Lower leg skin (tissue), 4 donors: ENCODE measurements at regions not wholly inside any gene's neighbourhood (a gene's known extent, or its start where the extent isn't known, plus 50 kb on each side); places are given as distances from the start of the nearest gene placed in this dataset.

Experiments used
- DNase-seq, 2 donors: peaks; one replicate each; pipeline ENCODE4 v3.0.0-alpha.2; 2019; ENCODE audit warnings: low spot score in 2 of 2
- H3K4me3 ChIP-seq: fragments of 200-600 bp; sonication (generic); 2 replicates; pipeline ENCODE4 v1.5.1; 2017; ENCODE audit warnings: mild to moderate bottlenecking, low read depth; ENCODE audit not compliant: poor library complexity, severe bottlenecking
- POLR2A ChIP-seq, 2 donors: fragments of 450-650 bp; IDR thresholded peaks; one replicate each; pipeline ENCODE4 v1.6.1; 2016 to 2017; ENCODE audit warnings: antibody characterized with exemption in 2 of 2, mild to moderate bottlenecking in 1 of 2, moderate library complexity in 1 of 2
- WGBS, 2 donors: methylation state at CpG; one replicate each; pipeline ENCODE4 v1.1.5; 2018; 5-methylcytosine and 5-hydroxymethylcytosine counted together
- intact Hi-C: fragments of 100-400 bp; cut with DNase I; formaldehyde crosslinking; loops from one replicate; pipeline ENCODE4 v1.15.0; 2023; ENCODE audit warnings: low total_unique reads
- TF ChIP-seq, protein P1 (sequence below), 3 donors: fragments of 450-650 bp; IDR thresholded peaks; one replicate each; pipeline ENCODE4 v1.5.1; 2016; ENCODE audit warnings: antibody characterized with exemption in 3 of 3, mild to moderate bottlenecking in 3 of 3, moderate library complexity in 2 of 3

DNA sequence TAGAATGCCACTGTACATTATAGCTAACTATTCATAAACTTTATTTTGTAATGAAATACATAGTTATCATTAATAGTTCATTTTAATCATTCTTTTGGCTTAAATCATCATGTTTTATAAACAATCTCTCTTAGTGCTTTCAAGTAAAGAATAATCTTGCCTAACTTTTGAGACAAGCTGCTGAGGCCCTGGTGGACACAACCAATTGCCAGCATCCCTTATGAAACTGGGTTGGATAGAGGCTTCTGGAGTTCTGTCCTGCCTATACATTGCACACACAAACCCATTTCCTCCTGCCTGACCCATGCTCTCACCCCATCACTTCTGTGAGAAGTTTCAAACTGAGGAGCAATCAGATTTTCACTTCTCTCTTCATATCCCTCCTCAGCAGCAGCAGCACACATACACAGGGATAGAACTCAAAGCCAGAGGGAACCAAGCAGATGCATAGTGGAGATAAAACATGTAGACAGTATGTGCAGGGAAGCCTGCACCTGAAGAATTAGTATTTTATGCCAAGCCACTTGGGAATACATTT lies 450.0 kb upstream of the SLC14A2 start:
- DNase-seq: no peak
- H3K4me3 ChIP-seq: no peak overlapping the region
- intact Hi-C loops: no loop called here
- TF ChIP-seq, protein P1, sequence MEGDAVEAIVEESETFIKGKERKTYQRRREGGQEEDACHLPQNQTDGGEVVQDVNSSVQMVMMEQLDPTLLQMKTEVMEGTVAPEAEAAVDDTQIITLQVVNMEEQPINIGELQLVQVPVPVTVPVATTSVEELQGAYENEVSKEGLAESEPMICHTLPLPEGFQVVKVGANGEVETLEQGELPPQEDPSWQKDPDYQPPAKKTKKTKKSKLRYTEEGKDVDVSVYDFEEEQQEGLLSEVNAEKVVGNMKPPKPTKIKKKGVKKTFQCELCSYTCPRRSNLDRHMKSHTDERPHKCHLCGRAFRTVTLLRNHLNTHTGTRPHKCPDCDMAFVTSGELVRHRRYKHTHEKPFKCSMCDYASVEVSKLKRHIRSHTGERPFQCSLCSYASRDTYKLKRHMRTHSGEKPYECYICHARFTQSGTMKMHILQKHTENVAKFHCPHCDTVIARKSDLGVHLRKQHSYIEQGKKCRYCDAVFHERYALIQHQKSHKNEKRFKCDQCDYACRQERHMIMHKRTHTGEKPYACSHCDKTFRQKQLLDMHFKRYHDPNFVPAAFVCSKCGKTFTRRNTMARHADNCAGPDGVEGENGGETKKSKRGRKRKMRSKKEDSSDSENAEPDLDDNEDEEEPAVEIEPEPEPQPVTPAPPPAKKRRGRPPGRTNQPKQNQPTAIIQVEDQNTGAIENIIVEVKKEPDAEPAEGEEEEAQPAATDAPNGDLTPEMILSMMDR (IDR thresholded peaks at IDR 0.05): no peak
- no peak for TF ChIP-seq POLR2A (IDR thresholded peaks at IDR 0.05)

DNA sequence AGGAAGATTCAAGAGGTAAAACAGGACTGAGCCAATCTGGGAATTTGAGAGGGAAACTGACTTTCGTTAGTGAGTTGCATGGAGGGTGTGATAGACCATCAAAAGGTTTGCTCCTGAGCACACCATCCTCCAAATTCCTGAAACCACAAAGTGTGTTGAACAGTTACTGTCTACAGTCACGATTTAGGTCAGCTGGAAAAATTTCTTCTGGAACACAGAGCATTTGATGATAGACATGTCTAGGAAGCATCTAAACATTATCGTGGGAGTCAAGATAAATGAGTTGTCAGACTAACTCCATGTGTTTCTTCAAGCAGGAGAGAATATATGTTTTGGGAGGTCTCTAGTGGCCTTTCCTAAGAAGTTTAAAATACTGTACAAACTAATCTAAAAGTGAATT lies 449.4 kb upstream of the SLC14A2 start:
- DNase-seq: no peak
- TF ChIP-seq POLR2A (IDR thresholded peaks at IDR 0.05): no peak
- TF ChIP-seq, protein P1 (IDR thresholded peaks at IDR 0.05): no peak
- intact Hi-C loops: no loop called here
- WGBS, 2 donors: 77 to 78% methylated on average over 3 of the region's 3 CpGs
- no peak overlapping the region for H3K4me3 ChIP-seq

DNA sequence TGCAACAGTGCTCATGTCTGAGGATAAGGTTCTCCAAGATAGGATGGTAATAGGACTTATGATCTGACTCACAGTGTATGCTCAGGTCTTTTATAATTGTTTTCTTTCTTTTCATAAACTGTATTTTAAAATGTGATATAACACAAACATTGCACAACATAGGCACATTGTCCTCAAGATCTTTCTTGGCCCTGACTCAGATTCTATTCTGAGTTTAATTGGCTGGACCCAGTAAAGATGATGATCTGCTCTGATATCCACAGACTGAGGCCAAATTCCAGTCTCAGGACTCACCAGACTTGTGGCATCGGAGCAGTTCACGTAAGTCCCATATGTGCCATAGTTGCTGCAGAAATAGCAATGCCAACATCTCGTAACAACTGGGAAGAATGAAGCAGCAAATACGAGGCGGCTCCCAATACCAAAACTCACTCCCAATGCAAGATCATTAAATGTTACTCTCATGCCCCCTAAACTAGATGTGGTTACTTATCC lies 448.9 kb upstream of the SLC14A2 start:
- no peak for DNase-seq
- no peak overlapping the region for H3K4me3 ChIP-seq
- WGBS, 2 donors: 63 to 68% methylated on average over 5 of the region's 5 CpGs
- intact Hi-C loops: no loop called here
- TF ChIP-seq POLR2A (IDR thresholded peaks at IDR 0.05): no peak
- TF ChIP-seq, protein P1 (IDR thresholded peaks at IDR 0.05): no peak

DNA sequence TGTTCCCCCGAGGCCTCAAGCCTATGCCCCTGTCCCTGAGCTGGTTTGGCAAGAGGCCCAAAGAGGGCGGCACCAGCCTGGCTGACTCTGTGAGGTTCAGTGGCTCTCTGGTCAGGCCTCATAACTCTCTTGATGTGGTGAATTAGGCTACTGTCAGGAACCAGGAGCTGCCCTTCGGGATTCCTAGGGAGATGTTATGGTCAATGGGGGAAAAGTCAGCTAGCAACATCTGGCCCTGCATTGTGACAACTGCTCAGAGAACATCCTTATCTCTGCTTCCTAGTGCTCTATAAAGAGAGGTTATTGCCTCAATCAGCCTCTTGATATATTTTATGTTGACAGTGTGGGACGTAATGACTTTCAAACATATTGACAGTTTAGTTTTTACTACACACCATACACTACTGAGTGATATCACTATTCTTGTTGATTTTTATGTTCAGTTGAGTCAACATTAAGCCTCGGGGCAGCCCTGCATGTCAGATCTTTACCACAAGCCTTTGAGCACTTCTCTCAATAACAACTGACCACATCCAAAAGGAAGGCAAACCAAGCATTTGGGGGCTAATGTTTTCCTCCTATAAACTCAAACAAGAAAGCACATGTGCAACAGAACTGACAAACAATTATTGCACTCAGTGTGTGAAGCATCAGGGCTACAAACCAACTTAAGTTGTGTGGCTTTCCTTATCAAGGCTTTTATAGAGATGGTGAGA lies 448.3 kb upstream of the SLC14A2 start:
- no peak for DNase-seq
- intact Hi-C loops: no loop called here
- 70 to 83% methylated on average over 5 of the region's 5 CpGs for WGBS, 2 donors
- TF ChIP-seq, protein P1 (IDR thresholded peaks at IDR 0.05): no peak
- no peak for TF ChIP-seq POLR2A (IDR thresholded peaks at IDR 0.05)
- no peak overlapping the region for H3K4me3 ChIP-seq

DNA sequence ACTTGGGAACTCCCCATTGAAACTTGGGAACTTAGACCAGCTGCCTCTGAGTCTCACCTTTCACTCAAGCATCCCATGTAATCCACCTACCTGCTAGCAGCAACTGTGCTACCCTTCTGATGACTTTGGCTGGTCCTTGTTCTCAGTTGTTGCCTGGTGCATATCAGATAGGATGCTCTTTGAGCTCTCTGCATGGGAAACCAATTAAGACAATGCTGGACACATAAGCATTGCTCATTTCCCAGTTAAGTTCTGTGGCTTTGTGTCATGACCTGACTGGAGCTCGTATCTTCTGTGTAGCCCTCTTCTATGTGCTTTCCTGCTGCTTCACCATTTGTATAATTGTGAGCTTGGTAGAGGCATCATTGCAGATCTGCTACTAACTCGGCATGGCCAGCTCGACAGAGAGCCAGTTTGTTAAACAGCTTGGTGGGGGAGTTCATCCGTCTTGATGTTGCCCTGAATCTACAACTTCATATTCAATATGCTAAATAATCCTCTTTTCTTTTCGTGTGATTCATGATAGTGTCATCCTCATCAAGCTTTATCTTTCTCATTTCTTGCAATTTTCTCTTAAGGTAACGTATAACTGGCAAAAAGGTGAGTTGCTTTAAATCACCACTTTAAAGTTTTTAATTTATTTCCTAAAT lies 447.5 kb upstream of the SLC14A2 start:
- TF ChIP-seq, protein P1 (IDR thresholded peaks at IDR 0.05): no peak
- TF ChIP-seq POLR2A (IDR thresholded peaks at IDR 0.05): no peak
- WGBS, 2 donors: 70 to 90% methylated on average over 6 of the region's 6 CpGs
- no peak for DNase-seq
- intact Hi-C loops: no loop called here
- H3K4me3 ChIP-seq: no peak overlapping the region
